HepG2 (cell line): ENCODE measurements at regions not wholly inside any gene's neighbourhood (a gene's known extent, or its start where the extent isn't known, plus 50 kb on each side); places are given as distances from the start of the nearest gene placed in this dataset.

Experiments used
- DNMT1 ChIP-seq: sonication (generic); formaldehyde crosslinking; IDR thresholded peaks from 2 replicates; pipeline ENCODE4 v1.5.1; 2020; ENCODE audit warnings: mild to moderate bottlenecking, missing genetic modification reagents
- HDAC1 ChIP-seq: sonication (generic); formaldehyde crosslinking; IDR thresholded peaks from 2 replicates; pipeline ENCODE4 v1.5.1; 2020; ENCODE audit warnings: mild to moderate bottlenecking, missing genetic modification reagents
- HOXA9 ChIP-seq: sonication (generic); formaldehyde crosslinking; IDR thresholded peaks from 2 replicates; pipeline ENCODE4 v1.8.1; 2022; ENCODE audit warnings: missing genetic modification reagents, mild to moderate bottlenecking, moderate library complexity, borderline replicate concordance
- KMT2B ChIP-seq: IDR thresholded peaks from 2 replicates; pipeline ENCODE4 v1.6.1; 2016; ENCODE audit warnings: missing genetic modification reagents, missing compliant biosample characterization
- SMAD9 ChIP-seq: sonication (generic); formaldehyde crosslinking; IDR thresholded peaks from 2 replicates; pipeline ENCODE4 v1.5.1; 2020; ENCODE audit warnings: mild to moderate bottlenecking, missing genetic modification reagents
- WIZ ChIP-seq: sonication (generic); formaldehyde crosslinking; IDR thresholded peaks from 2 replicates; pipeline ENCODE4 v1.5.1; 2020; ENCODE audit warnings: mild to moderate bottlenecking, missing genetic modification reagents
- ZNF326 ChIP-seq: sonication (generic); formaldehyde crosslinking; IDR thresholded peaks from 2 replicates; pipeline ENCODE4 v1.4.0; 2020; ENCODE audit warnings: missing genetic modification reagents, borderline replicate concordance
- ZNF777 ChIP-seq: sonication (generic); formaldehyde crosslinking; IDR thresholded peaks from 2 replicates; pipeline ENCODE4 v1.4.0; 2020; ENCODE audit warnings: missing genetic modification reagents
- TF ChIP-seq, protein P1 (sequence below): sonication (generic); formaldehyde crosslinking; IDR thresholded peaks from 2 replicates; pipeline ENCODE4 v1.8.1; 2023; ENCODE audit warnings: missing genetic modification reagents, mild to moderate bottlenecking, borderline replicate concordance
- TF ChIP-seq, protein P2 (sequence below): sonication (generic); formaldehyde crosslinking; IDR thresholded peaks from 2 replicates; pipeline ENCODE4 v1.4.0; 2020; ENCODE audit warnings: mild to moderate bottlenecking, missing genetic modification reagents, borderline replicate concordance

DNA sequence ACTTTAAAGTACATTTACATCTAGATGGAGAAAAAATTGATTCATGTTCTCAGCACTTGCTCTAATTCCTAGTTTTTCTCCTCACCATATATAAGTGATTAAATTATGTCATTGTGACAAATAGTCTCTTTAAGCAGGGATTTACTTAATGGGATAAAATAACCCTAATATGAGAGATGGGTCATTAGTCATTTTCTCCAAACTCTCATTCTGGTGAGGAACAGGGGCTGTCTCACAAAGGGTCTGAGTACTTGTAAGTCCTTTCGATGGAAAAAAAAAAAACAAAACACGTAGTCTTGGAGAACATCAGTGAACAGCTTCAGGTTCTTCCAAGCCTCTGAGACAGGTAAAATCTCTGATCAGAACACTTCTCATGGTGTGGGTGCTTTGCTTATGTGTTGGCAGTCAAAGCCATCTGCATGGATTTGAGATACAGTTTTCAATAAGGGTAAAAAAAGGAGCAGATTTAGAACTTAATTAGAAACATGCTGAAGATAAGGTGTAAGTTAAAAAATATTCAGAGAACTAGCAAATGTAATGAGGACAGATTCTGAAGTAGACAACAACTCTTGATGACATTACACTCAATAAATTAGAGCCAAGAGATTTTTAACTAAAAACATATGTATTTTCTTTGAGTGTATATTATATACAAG is 1668.9 kb upstream of the MIR17HG start (continued):
- no peak for TF ChIP-seq ZNF777
- TF ChIP-seq HOXA9 (CRISPR knock-in tag) = no peak
- TF ChIP-seq WIZ (CRISPR knock-in tag) = no peak
- TF ChIP-seq ZNF326 (CRISPR knock-in tag) = no peak
- TF ChIP-seq DNMT1 (CRISPR knock-in tag) = no peak
- TF ChIP-seq KMT2B (CRISPR knock-in tag) = no peak
- TF ChIP-seq, protein P1, sequence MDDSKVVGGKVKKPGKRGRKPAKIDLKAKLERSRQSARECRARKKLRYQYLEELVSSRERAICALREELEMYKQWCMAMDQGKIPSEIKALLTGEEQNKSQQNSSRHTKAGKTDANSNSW = no peak
- TF ChIP-seq SMAD9 = no peak
- TF ChIP-seq HDAC1 (CRISPR knock-in tag) = no peak
- TF ChIP-seq, protein P2, sequence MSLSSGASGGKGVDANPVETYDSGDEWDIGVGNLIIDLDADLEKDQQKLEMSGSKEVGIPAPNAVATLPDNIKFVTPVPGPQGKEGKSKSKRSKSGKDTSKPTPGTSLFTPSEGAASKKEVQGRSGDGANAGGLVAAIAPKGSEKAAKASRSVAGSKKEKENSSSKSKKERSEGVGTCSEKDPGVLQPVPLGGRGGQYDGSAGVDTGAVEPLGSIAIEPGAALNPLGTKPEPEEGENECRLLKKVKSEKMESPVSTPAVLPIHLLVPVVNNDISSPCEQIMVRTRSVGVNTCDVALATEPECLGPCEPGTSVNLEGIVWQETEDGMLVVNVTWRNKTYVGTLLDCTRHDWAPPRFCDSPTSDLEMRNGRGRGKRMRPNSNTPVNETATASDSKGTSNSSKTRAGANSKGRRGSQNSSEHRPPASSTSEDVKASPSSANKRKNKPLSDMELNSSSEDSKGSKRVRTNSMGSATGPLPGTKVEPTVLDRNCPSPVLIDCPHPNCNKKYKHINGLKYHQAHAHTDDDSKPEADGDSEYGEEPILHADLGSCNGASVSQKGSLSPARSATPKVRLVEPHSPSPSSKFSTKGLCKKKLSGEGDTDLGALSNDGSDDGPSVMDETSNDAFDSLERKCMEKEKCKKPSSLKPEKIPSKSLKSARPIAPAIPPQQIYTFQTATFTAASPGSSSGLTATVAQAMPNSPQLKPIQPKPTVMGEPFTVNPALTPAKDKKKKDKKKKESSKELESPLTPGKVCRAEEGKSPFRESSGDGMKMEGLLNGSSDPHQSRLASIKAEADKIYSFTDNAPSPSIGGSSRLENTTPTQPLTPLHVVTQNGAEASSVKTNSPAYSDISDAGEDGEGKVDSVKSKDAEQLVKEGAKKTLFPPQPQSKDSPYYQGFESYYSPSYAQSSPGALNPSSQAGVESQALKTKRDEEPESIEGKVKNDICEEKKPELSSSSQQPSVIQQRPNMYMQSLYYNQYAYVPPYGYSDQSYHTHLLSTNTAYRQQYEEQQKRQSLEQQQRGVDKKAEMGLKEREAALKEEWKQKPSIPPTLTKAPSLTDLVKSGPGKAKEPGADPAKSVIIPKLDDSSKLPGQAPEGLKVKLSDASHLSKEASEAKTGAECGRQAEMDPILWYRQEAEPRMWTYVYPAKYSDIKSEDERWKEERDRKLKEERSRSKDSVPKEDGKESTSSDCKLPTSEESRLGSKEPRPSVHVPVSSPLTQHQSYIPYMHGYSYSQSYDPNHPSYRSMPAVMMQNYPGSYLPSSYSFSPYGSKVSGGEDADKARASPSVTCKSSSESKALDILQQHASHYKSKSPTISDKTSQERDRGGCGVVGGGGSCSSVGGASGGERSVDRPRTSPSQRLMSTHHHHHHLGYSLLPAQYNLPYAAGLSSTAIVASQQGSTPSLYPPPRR (CRISPR knock-in tag) = no peak
